HCT116 (cell line): ENCODE measurements at regions not wholly inside any gene's neighbourhood (a gene's known extent, or its start where the extent isn't known, plus 50 kb on each side); places are given as distances from the start of the nearest gene placed in this dataset.

Experiments used
- ATAC-seq: fragments of 200-7000 bp; cut with Tn5 transposase; 2 replicates; pipeline ENCODE4 v1.9.1; 2020; ENCODE audit warnings: mild to moderate bottlenecking, moderate library complexity
- BruUV-seq: library from RNA; stranded (reverse); fragments of 400-500 nt; replicated peaks from 2 replicates; lab custom pipeline; 2021; lab: Mats Ljungman, UMichigan
- CTCF ChIA-PET: fragments of 300-600 bp; sonication (Branson Sonifier 250); formaldehyde crosslinking; loops from one replicate; lab custom pipeline; 2021; ENCODE audit warnings: antibody characterized with exemption; lab: Charles Lee
- POLR2A ChIA-PET: fragments of 300-600, 350-600 bp; sonication (Branson Sonifier 250); formaldehyde crosslinking; loops from one replicate; lab custom pipeline; 2021; ENCODE audit warnings: antibody characterized with exemption; lab: Charles Lee
- RAD21 ChIA-PET, 2 experiments: fragments of 300-600 bp; sonication (Branson Sonifier 250); formaldehyde crosslinking; loops; one replicate each; lab custom pipeline; 2023; ENCODE audit warnings: low total read pairs in 2 of 2; ENCODE audit not compliant: uncharacterized antibody in 2 of 2, unreplicated experiment in 2 of 2, low non-redundant PET in 1 of 2; lab: Charles Lee
- DNase-seq: peaks from one replicate; pipeline ENCODE4 v3.0.0-alpha.2; 2010; ENCODE audit warnings: low read depth, low spot score
- H2AFZ ChIP-seq: fragments of 200-600 bp; shearing (Covaris generic), sonication (generic); 2 replicates; pipeline ENCODE4 v1.6.1; 2017; ENCODE audit warnings: low read depth, mixed run types, mixed read lengths, antibody characterized with exemption, low read length; ENCODE audit not compliant: poor library complexity, severe bottlenecking
- H3K27ac ChIP-seq: 2 replicates; pipeline ENCODE4 v1.5.1; 2012; ENCODE audit warnings: low read depth, low read length
- H3K27me3 ChIP-seq: fragments of 200-600 bp; sonication (generic); 2 replicates; pipeline ENCODE4 v1.6.1; 2016; ENCODE audit warnings: mixed run types, low read length, mixed read lengths; ENCODE audit not compliant: insufficient read depth
- H3K36me3 ChIP-seq, 2 experiments: fragments of 200-500 bp in 1 of 2; fragments of 200-600 bp in 1 of 2; sonication (Bioruptor generic) in 1 of 2; sonication (generic) in 1 of 2; 2 replicates each; pipeline versions ENCODE4 v1.5.1 to v1.6.1; 2014 to 2016; ENCODE audit warnings: low read length in 2 of 2, inconsistent platforms in 1 of 2, mixed read lengths in 1 of 2, mixed run types in 1 of 2; ENCODE audit not compliant: insufficient read depth in 2 of 2, control insufficient read depth in 1 of 2
- H3K4me1 ChIP-seq, 2 experiments: fragments of 200-600 bp in 1 of 2; sonication (generic) in 1 of 2; 2 replicates each; pipeline versions ENCODE4 v1.5.1 to v1.6.1; 2012 to 2017; ENCODE audit warnings: low read length in 2 of 2, inconsistent platforms in 1 of 2, mild to moderate bottlenecking in 1 of 2, mixed read lengths in 1 of 2, mixed run types in 1 of 2, moderate library complexity in 1 of 2; ENCODE audit not compliant: insufficient read depth in 2 of 2, control insufficient read depth in 1 of 2
- H3K4me2 ChIP-seq: fragments of 200-600 bp; sonication (generic); 2 replicates; pipeline ENCODE4 v1.6.1; 2017; ENCODE audit warnings: mixed run types, low read length, mixed read lengths
- H3K4me3 ChIP-seq, 2 experiments: fragments of 200-600 bp in 1 of 2; sonication (generic) in 1 of 2; replicated peaks in 1 of 2; 2 replicates each; pipeline ENCODE4 v1.5.1; 2011 to 2016; ENCODE audit warnings: low read length in 2 of 2, control low read depth in 1 of 2, low read depth in 1 of 2, mild to moderate bottlenecking in 1 of 2, mixed read lengths in 1 of 2, mixed run types in 1 of 2
- H3K79me2 ChIP-seq: fragments of 200-600 bp; sonication (generic); 2 replicates; pipeline ENCODE4 v1.6.1; 2017; ENCODE audit warnings: mild to moderate bottlenecking, mixed run types, low read length, moderate library complexity, mixed read lengths; ENCODE audit not compliant: insufficient read depth
- H3K9ac ChIP-seq: fragments of 200-600 bp; sonication (generic); 2 replicates; pipeline ENCODE4 v1.6.1; 2016; ENCODE audit warnings: low read length, mixed read lengths
- H3K9me2 ChIP-seq: fragments of 200-600 bp; sonication (generic), shearing (Covaris generic); 2 replicates; pipeline ENCODE4 v1.6.1; 2017; ENCODE audit warnings: mixed run types, mild to moderate bottlenecking, moderate library complexity; ENCODE audit not compliant: insufficient read depth
- H3K9me3 ChIP-seq, 2 experiments: fragments of 200-500 bp in 1 of 2; fragments of 200-600 bp in 1 of 2; sonication (Bioruptor generic) in 1 of 2; sonication (generic) in 1 of 2; 2 replicates each; pipeline ENCODE4 v1.6.1; 2014 to 2017; ENCODE audit warnings: low read length in 2 of 2, mixed read lengths in 2 of 2, inconsistent platforms in 1 of 2, low read depth in 1 of 2, mild to moderate bottlenecking in 1 of 2, mixed run types in 1 of 2, moderate library complexity in 1 of 2; ENCODE audit not compliant: control insufficient read depth in 1 of 2, insufficient read depth in 1 of 2
- H4K20me1 ChIP-seq: fragments of 200-600 bp; sonication (generic), shearing (Covaris generic); 2 replicates; pipeline ENCODE4 v1.6.1; 2017; ENCODE audit warnings: mixed run types, mild to moderate bottlenecking, moderate library complexity; ENCODE audit not compliant: insufficient read depth
- CEBPB ChIP-seq: IDR thresholded peaks from 2 replicates; pipeline ENCODE4 v1.6.1; 2012; ENCODE audit warnings: low read depth
- CTCF ChIP-seq, 3 experiments: fragments of 200-600 bp in 1 of 3; sonication (generic) in 1 of 3; IDR thresholded peaks in 2 of 3; conservative IDR thresholded peaks in 1 of 3; 2 replicates each; pipeline ENCODE4 v1.5.1; 2012 to 2017; ENCODE audit warnings: low read depth in 2 of 3, low read length in 2 of 3, antibody characterized with exemption in 1 of 3, borderline replicate concordance in 1 of 3, control low read depth in 1 of 3, mild to moderate bottlenecking in 1 of 3, mixed read lengths in 1 of 3, mixed run types in 1 of 3, moderate library complexity in 1 of 3; ENCODE audit not compliant: insufficient read depth in 1 of 3
- EGR1 ChIP-seq: IDR thresholded peaks from 2 replicates; pipeline ENCODE4 v1.6.1; 2012; ENCODE audit warnings: low read depth
- ELF1 ChIP-seq: IDR thresholded peaks from 2 replicates; pipeline ENCODE4 v1.6.1; 2012; ENCODE audit warnings: low read depth, borderline replicate concordance
- EZH2 ChIP-seq: fragments of 200-600 bp; sonication (generic); IDR thresholded peaks from 2 replicates; pipeline ENCODE4 v1.6.1; 2017; ENCODE audit warnings: antibody characterized with exemption, mixed run types
- EZH2phosphoT487 ChIP-seq: fragments of 200-600 bp; IDR thresholded peaks from 2 replicates; pipeline ENCODE4 v1.6.1; 2018; ENCODE audit warnings: antibody characterized with exemption, borderline replicate concordance
- FOSL1 ChIP-seq: IDR thresholded peaks from 2 replicates; pipeline ENCODE4 v1.6.1; 2012; ENCODE audit warnings: low read depth
- JUND ChIP-seq: IDR thresholded peaks from 2 replicates; pipeline ENCODE4 v1.6.1; 2012
- MAX ChIP-seq: IDR thresholded peaks from 2 replicates; pipeline ENCODE4 v1.6.1; 2012
- POLR2A ChIP-seq: IDR thresholded peaks from 2 replicates; pipeline ENCODE4 v1.7.0; 2011; ENCODE audit warnings: borderline replicate concordance; ENCODE audit not compliant: insufficient read depth, insufficient read length; ENCODE audit errors: extremely low read depth
- POLR2AphosphoS5 ChIP-seq: IDR thresholded peaks from 2 replicates; pipeline ENCODE4 v1.6.1; 2011; ENCODE audit warnings: mild to moderate bottlenecking, low read depth, low read length, moderate library complexity
- RAD21 ChIP-seq: IDR thresholded peaks from 2 replicates; pipeline ENCODE4 v1.6.1; 2012; ENCODE audit warnings: low read depth, mild to moderate bottlenecking
- REST ChIP-seq: IDR thresholded peaks from 2 replicates; pipeline ENCODE4 v1.6.1; 2012; ENCODE audit warnings: low read depth
- SIN3A ChIP-seq: IDR thresholded peaks from 2 replicates; pipeline ENCODE4 v1.6.1; 2012; ENCODE audit warnings: low read depth
- SRF ChIP-seq: IDR thresholded peaks from 2 replicates; pipeline ENCODE4 v1.6.1; 2012; ENCODE audit warnings: low read depth
- TCF7L2 ChIP-seq: IDR thresholded peaks from 2 replicates; pipeline ENCODE4 v1.7.0; 2011; ENCODE audit warnings: borderline replicate concordance, inconsistent platforms; ENCODE audit not compliant: insufficient read depth, insufficient read length; ENCODE audit errors: extremely low read depth
- YY1 ChIP-seq: IDR thresholded peaks from 2 replicates; pipeline ENCODE4 v1.6.1; 2011; ENCODE audit warnings: low read length, low read depth, moderate library complexity, mild to moderate bottlenecking; ENCODE audit not compliant: insufficient replicate concordance; ENCODE audit errors: extremely low read depth
- ZBTB33 ChIP-seq: IDR thresholded peaks from 2 replicates; pipeline ENCODE4 v1.6.1; 2011; ENCODE audit warnings: mild to moderate bottlenecking, low read length, moderate library complexity; ENCODE audit not compliant: insufficient replicate concordance; ENCODE audit errors: extremely low read depth
- ZFX ChIP-seq: fragments of 450-650 bp; IDR thresholded peaks from 2 replicates; pipeline ENCODE4 v1.6.1; 2017
- ZNF274 ChIP-seq: fragments of 200-500 bp; sonication (Bioruptor generic); IDR thresholded peaks from 2 replicates; pipeline ENCODE4 v1.6.1; 2014; ENCODE audit warnings: mild to moderate bottlenecking, low read depth, low read length, inconsistent platforms
- intact Hi-C: fragments of 100-400 bp; cut with micrococcal nuclease; formaldehyde crosslinking; loops from 2 replicates; pipeline ENCODE4 v1.10.0; 2022

GRCh38 chr5:115392611-115393010 lies 96.2 kb upstream of the CCDC112 start:
- H3K27ac ChIP-seq = no peak overlapping the region
- RAD21 ChIA-PET = no interaction called here

More at GRCh38 chr5:115392611-115393010, 96.2 kb upstream of the CCDC112 start:
- peaks cover 0 to 16% of the 10 kb centered on the region in 2 experiments; a peak in 2 of 4 replicates for H3K4me1 ChIP-seq
- H2AFZ ChIP-seq = no peak overlapping the region
- H3K79me2 ChIP-seq = no peaks in the 10 kb centered on the region
- ChIA-PET POLR2A (no interaction called here), CTCF (interaction anchor here (1.3 kb wide), 1 partner anchor 182 kb away, joined by 5 read pairs; no protein-coding TSS in a partner anchor)
- intact Hi-C loops = no loop called here
- H3K27me3 ChIP-seq = no peaks in the 10 kb centered on the region
- no peak overlapping the region for H3K9ac ChIP-seq
- no peak for ATAC-seq
- H3K4me3 ChIP-seq = no peak overlapping the region
- no peaks in the 10 kb centered on the region for H3K9me2 ChIP-seq
- no peaks in the 10 kb centered on the region for H4K20me1 ChIP-seq
- no TSS peak for BruUV-seq
- no peak overlapping the region for H3K4me2 ChIP-seq
- no peaks in the 10 kb centered on the region for H3K36me3 ChIP-seq
- no peaks in the 10 kb centered on the region; a peak in 1 of 4 replicates for H3K9me3 ChIP-seq
- DNase-seq = no peak
- TF ChIP-seq POLR2A (no peak), ZBTB33 (no peak), SIN3A (no peak), ELF1 (no peak), EGR1 (no peak), MAX (no peak), FOSL1 (no peak), EZH2phosphoT487 (no peak), CTCF (IDR thresholded peaks at IDR 0.05 in 2 of 3, conservative IDR thresholded peaks at IDR 0.05 in 1 of 3; ENCODE audit: borderline replicate concordance in 1 of 3, insufficient read depth in 1 of 3, low read depth in 2 of 3, low read length in 2 of 3) (no peak), ZFX (no peak), YY1 (no peak), CEBPB (no peak), REST (no peak), JUND (no peak), EZH2 (no peak), POLR2AphosphoS5 (no peak), SRF (no peak), TCF7L2 (no peak), RAD21 (no peak), ZNF274 (no peak)
